ENCODE measurements at regions not wholly inside any gene's neighbourhood (a gene's known extent, or its start where the extent isn't known, plus 50 kb on each side); places are given as distances from the start of the nearest gene placed in this dataset.

DNA sequence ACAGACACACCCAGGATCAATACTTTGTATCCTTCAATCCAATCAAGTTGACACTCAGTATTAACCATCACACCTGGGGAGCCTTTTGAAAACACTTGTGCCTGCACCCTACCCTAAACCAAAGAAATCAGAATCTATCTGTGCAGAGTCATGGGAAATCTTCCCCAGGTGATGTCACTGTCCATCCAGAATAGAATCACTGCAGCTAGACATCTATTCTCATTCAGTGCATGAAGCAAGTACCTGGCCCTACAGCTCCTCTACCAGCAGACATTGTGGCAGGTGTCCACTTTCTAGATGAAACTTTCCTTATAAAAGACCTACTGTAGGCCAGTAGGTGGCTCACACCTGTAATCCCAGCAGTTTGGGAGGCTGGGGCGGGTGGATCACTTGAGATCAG, 262.4 kb upstream of the MARCKS start:
- TF ChIP-seq POLR2A (IDR thresholded peaks at IDR 0.05), result no peak
- TF ChIP-seq, protein P1, sequence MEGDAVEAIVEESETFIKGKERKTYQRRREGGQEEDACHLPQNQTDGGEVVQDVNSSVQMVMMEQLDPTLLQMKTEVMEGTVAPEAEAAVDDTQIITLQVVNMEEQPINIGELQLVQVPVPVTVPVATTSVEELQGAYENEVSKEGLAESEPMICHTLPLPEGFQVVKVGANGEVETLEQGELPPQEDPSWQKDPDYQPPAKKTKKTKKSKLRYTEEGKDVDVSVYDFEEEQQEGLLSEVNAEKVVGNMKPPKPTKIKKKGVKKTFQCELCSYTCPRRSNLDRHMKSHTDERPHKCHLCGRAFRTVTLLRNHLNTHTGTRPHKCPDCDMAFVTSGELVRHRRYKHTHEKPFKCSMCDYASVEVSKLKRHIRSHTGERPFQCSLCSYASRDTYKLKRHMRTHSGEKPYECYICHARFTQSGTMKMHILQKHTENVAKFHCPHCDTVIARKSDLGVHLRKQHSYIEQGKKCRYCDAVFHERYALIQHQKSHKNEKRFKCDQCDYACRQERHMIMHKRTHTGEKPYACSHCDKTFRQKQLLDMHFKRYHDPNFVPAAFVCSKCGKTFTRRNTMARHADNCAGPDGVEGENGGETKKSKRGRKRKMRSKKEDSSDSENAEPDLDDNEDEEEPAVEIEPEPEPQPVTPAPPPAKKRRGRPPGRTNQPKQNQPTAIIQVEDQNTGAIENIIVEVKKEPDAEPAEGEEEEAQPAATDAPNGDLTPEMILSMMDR (IDR thresholded peaks at IDR 0.05), result no peak

Data from esophagus squamous epithelium (tissue), 4 donors.